ENCODE measurements at regions not wholly inside any gene's neighbourhood (a gene's known extent, or its start where the extent isn't known, plus 50 kb on each side); places are given as distances from the start of the nearest gene placed in this dataset.

- Histone ChIP-seq H3K9me3 (no peaks in the 10 kb centered on the region), H3K27ac (no peak overlapping the region), H3K4me1 (peaks cover 0 to 7% of the 10 kb centered on the region in 2 donors), H3K36me3 (no peaks in the 10 kb centered on the region), H3K27me3 (no peaks in the 10 kb centered on the region), H3K4me3 (no peak overlapping the region)
- no peak for DNase-seq (ENCODE audit: low spot score)
- TF ChIP-seq CTCF (IDR thresholded peaks at IDR 0.05) = no peak
These were observed 309.0 kb upstream of the JARID2 start for GRCh38 chr6:14936861-14937260.

GRCh38 chr6:14943116-14943515 is 302.8 kb upstream of the JARID2 start:
- no peak for TF ChIP-seq CTCF (IDR thresholded peaks at IDR 0.05)
- no peaks in the 10 kb centered on the region for H3K27me3 ChIP-seq
- H3K27ac ChIP-seq = no peak overlapping the region
- H3K4me3 ChIP-seq = no peak overlapping the region
- no peaks in the 10 kb centered on the region for H3K4me1 ChIP-seq
- H3K9me3 ChIP-seq = no peaks in the 10 kb centered on the region
- DNase-seq (ENCODE audit: low spot score) = no peak
- no peaks in the 10 kb centered on the region for H3K36me3 ChIP-seq

- Histone ChIP-seq H3K9me3 (no peaks in the 10 kb centered on the region), H3K4me3 (no peak overlapping the region), H3K36me3 (no peaks in the 10 kb centered on the region), H3K4me1 (no peaks in the 10 kb centered on the region), H3K27me3 (no peaks in the 10 kb centered on the region), H3K27ac (no peak overlapping the region)
- TF ChIP-seq CTCF (IDR thresholded peaks at IDR 0.05) = no peak
- no peak for DNase-seq (ENCODE audit: low spot score)
These were observed 301.3 kb upstream of the JARID2 start for GRCh38 chr6:14944593-14944992.

GRCh38 chr6:14945461-14946185 is 300.2 kb upstream of the JARID2 start:
- Histone ChIP-seq H3K36me3 (no peaks in the 10 kb centered on the region), H3K27ac (no peak overlapping the region), H3K9me3 (no peaks in the 10 kb centered on the region), H3K27me3 (no peaks in the 10 kb centered on the region), H3K4me3 (no peak overlapping the region), H3K4me1 (no peaks in the 10 kb centered on the region)
- no peak for TF ChIP-seq CTCF (IDR thresholded peaks at IDR 0.05)
- DNase-seq (ENCODE audit: low spot score) = no peak

GRCh38 chr6:14946753-14947152 is 299.1 kb upstream of the JARID2 start:
- TF ChIP-seq CTCF (IDR thresholded peaks at IDR 0.05) = no peak
- Histone ChIP-seq H3K36me3 (no peaks in the 10 kb centered on the region), H3K9me3 (no peaks in the 10 kb centered on the region), H3K27ac (no peak overlapping the region), H3K27me3 (no peaks in the 10 kb centered on the region), H3K4me3 (no peak overlapping the region), H3K4me1 (no peaks in the 10 kb centered on the region)
- no peak for DNase-seq (ENCODE audit: low spot score)

Data from right atrium auricular region (tissue), 2 donors.